Esophagus squamous epithelium (tissue), 4 donors: ENCODE measurements at regions not wholly inside any gene's neighbourhood (a gene's known extent, or its start where the extent isn't known, plus 50 kb on each side); places are given as distances from the start of the nearest gene placed in this dataset.

Source experiments
- CTCF ChIP-seq, 6 experiments: fragments of 450-650 bp in 4 of 6; fragments of 200-600 bp in 2 of 6; sonication (generic) in 2 of 6; IDR thresholded peaks; one replicate each; pipeline ENCODE4 v1.5.1; 2016 to 2019; ENCODE audit warnings: antibody characterized with exemption in 6 of 6, mild to moderate bottlenecking in 4 of 6, moderate library complexity in 4 of 6
- POLR2A ChIP-seq, 4 donors: fragments of 450-650 bp; IDR thresholded peaks; one replicate each; pipeline ENCODE4 v1.6.1; 2017; ENCODE audit warnings: antibody characterized with exemption in 4 of 4, mild to moderate bottlenecking in 4 of 4, moderate library complexity in 3 of 4

- TF ChIP-seq CTCF (IDR thresholded peaks at IDR 0.05) (no peak), POLR2A (IDR thresholded peaks at IDR 0.05) (no peak)
These were observed 260.0 kb downstream of the DHX35 start for GRCh38 chr20:39222101-39222500.
